ENCODE measurements at regions not wholly inside any gene's neighbourhood (a gene's known extent, or its start where the extent isn't known, plus 50 kb on each side); places are given as distances from the start of the nearest gene placed in this dataset.

- no peak overlapping the region for H4K8ac ChIP-seq (ENCODE audit: low read depth in 2 of 2, low read length in 2 of 2)
- H2AK9ac ChIP-seq (replicated peaks; ENCODE audit: low read depth, low read length, poor library complexity): no peak overlapping the region
- no peaks in the 10 kb centered on the region for H3K9me1 ChIP-seq (ENCODE audit: insufficient read depth, low read length)
- ATAC-seq (ENCODE audit: low read depth): no peak
- no TSS peak for BruUV-seq (replicated peaks)
- H3K4me1 ChIP-seq (ENCODE audit: control insufficient read depth, insufficient read depth, low read length): no peaks in the 10 kb centered on the region
- H3K56ac ChIP-seq (ENCODE audit: extremely low read depth, insufficient read depth, low read length): no peak overlapping the region
- H3K79me1 ChIP-seq (ENCODE audit: low read depth in 1 of 2, low read length in 2 of 2): no peaks in the 10 kb centered on the region
- in situ Hi-C loops (cut with MboI; ENCODE audit: low sequenced_read_pairs) (no loop called here), intact Hi-C loops (cut with micrococcal nuclease) (no loop called here), dilution Hi-C loops (cut with HindIII; ENCODE audit: low sequenced_read_pairs, unreplicated experiment) (no loop called here)
- H2BK15ac ChIP-seq (ENCODE audit: low read depth, low read length): no peak overlapping the region
- ChIA-PET CTCF (no interaction called here), POLR2A (ENCODE audit: unreplicated experiment) (no interaction called here)
- no peaks in the 10 kb centered on the region for H4K20me1 ChIP-seq (ENCODE audit: insufficient read depth, low read length)
- H3K14ac ChIP-seq (replicated peaks; ENCODE audit: low read depth, low read length): no peak overlapping the region
- H3K4me3 ChIP-seq (ENCODE audit: insufficient read depth, low read depth, low read length): no peak overlapping the region
- TF ChIP-seq RAD21 (IDR thresholded peaks at IDR 0.05; ENCODE audit: low read length) (no peak), BHLHE40 (IDR thresholded peaks at IDR 0.05; ENCODE audit: low read depth, low read length) (no peak), MAFK (IDR thresholded peaks at IDR 0.05; ENCODE audit: low read depth, low read length) (no peak), ELK1 (IDR thresholded peaks at IDR 0.05; ENCODE audit: borderline replicate concordance, low read depth, low read length) (no peak), POLR2A (IDR thresholded peaks at IDR 0.05; ENCODE audit: low read depth, low read length) (no peak), CEBPB (IDR thresholded peaks at IDR 0.05; ENCODE audit: low read depth, low read length) (no peak), RCOR1 (IDR thresholded peaks at IDR 0.05; ENCODE audit: insufficient replicate concordance, low read length) (no peak), USF2 (IDR thresholded peaks at IDR 0.05; ENCODE audit: low read depth, low read length) (no peak), CHD1 (IDR thresholded peaks at IDR 0.05; ENCODE audit: low read depth, low read length) (no peak), MXI1 (IDR thresholded peaks at IDR 0.05; ENCODE audit: borderline replicate concordance, low read depth, low read length) (no peak), NFE2L2 (IDR thresholded peaks at IDR 0.05; ENCODE audit: low read depth, low read length) (no peak), MAZ (IDR thresholded peaks at IDR 0.05; ENCODE audit: borderline replicate concordance, low read depth, low read length) (no peak), SMC3 (IDR thresholded peaks at IDR 0.05; ENCODE audit: low read depth, low read length) (no peak)
- TF ChIP-seq, protein P1, sequence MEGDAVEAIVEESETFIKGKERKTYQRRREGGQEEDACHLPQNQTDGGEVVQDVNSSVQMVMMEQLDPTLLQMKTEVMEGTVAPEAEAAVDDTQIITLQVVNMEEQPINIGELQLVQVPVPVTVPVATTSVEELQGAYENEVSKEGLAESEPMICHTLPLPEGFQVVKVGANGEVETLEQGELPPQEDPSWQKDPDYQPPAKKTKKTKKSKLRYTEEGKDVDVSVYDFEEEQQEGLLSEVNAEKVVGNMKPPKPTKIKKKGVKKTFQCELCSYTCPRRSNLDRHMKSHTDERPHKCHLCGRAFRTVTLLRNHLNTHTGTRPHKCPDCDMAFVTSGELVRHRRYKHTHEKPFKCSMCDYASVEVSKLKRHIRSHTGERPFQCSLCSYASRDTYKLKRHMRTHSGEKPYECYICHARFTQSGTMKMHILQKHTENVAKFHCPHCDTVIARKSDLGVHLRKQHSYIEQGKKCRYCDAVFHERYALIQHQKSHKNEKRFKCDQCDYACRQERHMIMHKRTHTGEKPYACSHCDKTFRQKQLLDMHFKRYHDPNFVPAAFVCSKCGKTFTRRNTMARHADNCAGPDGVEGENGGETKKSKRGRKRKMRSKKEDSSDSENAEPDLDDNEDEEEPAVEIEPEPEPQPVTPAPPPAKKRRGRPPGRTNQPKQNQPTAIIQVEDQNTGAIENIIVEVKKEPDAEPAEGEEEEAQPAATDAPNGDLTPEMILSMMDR (conservative IDR thresholded peaks at IDR 0.05; ENCODE audit: low read depth, low read length): no peak
- no peak overlapping the region for H3K18ac ChIP-seq (ENCODE audit: low read depth, low read length)
- no peak overlapping the region for H3K23ac ChIP-seq (ENCODE audit: low read depth, low read length)
- no peak for DNase-seq
- H2BK5ac ChIP-seq (ENCODE audit: low read depth, low read length, poor library complexity, severe bottlenecking): no peak overlapping the region
- WGBS, 2 experiments (ENCODE audit: extremely low coverage in 2 of 2, insufficient read length in 1 of 2): no CpG with 5 or more reads among the region's 2 CpGs
- no peak overlapping the region for H2AK5ac ChIP-seq (ENCODE audit: low read depth, low read length)
- no peaks in the 10 kb centered on the region for H3K36me3 ChIP-seq (ENCODE audit: control insufficient read depth, insufficient read depth, low read length)
- no peaks in the 10 kb centered on the region; the same call in 1 of the 2 replicates for H3K9me3 ChIP-seq (ENCODE audit: control insufficient read depth, insufficient read depth, low read length)
- no peak overlapping the region for H4K5ac ChIP-seq (ENCODE audit: low read depth, low read length)
- no peak overlapping the region for H3K4me2 ChIP-seq (ENCODE audit: low read depth, low read length)
- no peak overlapping the region for H3K27ac ChIP-seq (ENCODE audit: insufficient read depth, low read length)
- no peak overlapping the region for H2BK20ac ChIP-seq (ENCODE audit: low read depth, low read length)
- no peak overlapping the region for H2AFZ ChIP-seq (replicated peaks; ENCODE audit: low read length, poor library complexity)
- H4K91ac ChIP-seq (ENCODE audit: insufficient read depth, low read depth, low read length): no peak overlapping the region
- no peak overlapping the region for H3K9ac ChIP-seq (ENCODE audit: low read depth, low read length)
- no peaks in the 10 kb centered on the region for H3K27me3 ChIP-seq (ENCODE audit: control insufficient read depth, insufficient read depth, low read length)
- H3K4ac ChIP-seq (ENCODE audit: low read depth, low read length): no peak overlapping the region
- H2BK120ac ChIP-seq (ENCODE audit: low read depth, low read length): no peak overlapping the region
Measured at GRCh38 chr13:34256236-34256635, 438.3 kb downstream of the RFC3 start.

Measured in IMR-90 (cell line).